ENCODE measurements at regions not wholly inside any gene's neighbourhood (a gene's known extent, or its start where the extent isn't known, plus 50 kb on each side); places are given as distances from the start of the nearest gene placed in this dataset.

- Histone ChIP-seq H3K9ac (no peak overlapping the region), H4K20me1 (ENCODE audit: insufficient read depth) (no peaks in the 10 kb centered on the region), H2AFZ (ENCODE audit: low read depth) (no peak overlapping the region), H3K79me2 (ENCODE audit: insufficient read depth) (no peaks in the 10 kb centered on the region), H3K9me2 (no peaks in the 10 kb centered on the region), H3K4me3 (ENCODE audit: low read depth in 2 of 2, low read length in 1 of 2) (no peak overlapping the region), H3K27me3 (ENCODE audit: insufficient read depth) (no peaks in the 10 kb centered on the region), H3K27ac (ENCODE audit: low read depth in 2 of 2, low read length in 1 of 2) (no peak overlapping the region), H3K4me1 (ENCODE audit: control insufficient read depth in 1 of 2, insufficient read depth in 2 of 2, low read depth in 1 of 2, low read length in 1 of 2) (peaks cover 0 to 7% of the 10 kb centered on the region in 2 experiments; a peak in 2 of 4 replicates), H3K4me2 (no peak overlapping the region), H3K36me3 (replicated peaks in 1 of 2; ENCODE audit: control insufficient read depth in 1 of 2, insufficient read depth in 2 of 2, low read length in 1 of 2) (no peaks in the 10 kb centered on the region), H3F3A (replicated peaks; ENCODE audit: insufficient read depth) (no peaks in the 10 kb centered on the region), H3K9me3 (no peaks in the 10 kb centered on the region; the same call in 1 of the 2 replicates)
- POLR2A ChIA-PET: no interaction called here
- no peak for DNase-seq
- 52% methylated on average over 3 of the region's 3 CpGs for WGBS (ENCODE audit: low lambda C conversion rate)
- CTCF ChIA-PET: interaction anchor here (1.2 kb wide), 1 partner anchor 142 kb away, joined by 3 read pairs; no protein-coding TSS in a partner anchor
- TF ChIP-seq JUND (IDR thresholded peaks at IDR 0.05) (no peak), RFX5 (IDR thresholded peaks at IDR 0.05; ENCODE audit: low read length) (no peak), NFIC (IDR thresholded peaks at IDR 0.05; ENCODE audit: borderline replicate concordance) (no peak), TEAD4 (IDR thresholded peaks at IDR 0.05; ENCODE audit: borderline replicate concordance, insufficient read depth) (no peak)
Observed at GRCh38 chr4:42713391-42713790, 56.5 kb upstream of the ATP8A1 start.

DNA sequence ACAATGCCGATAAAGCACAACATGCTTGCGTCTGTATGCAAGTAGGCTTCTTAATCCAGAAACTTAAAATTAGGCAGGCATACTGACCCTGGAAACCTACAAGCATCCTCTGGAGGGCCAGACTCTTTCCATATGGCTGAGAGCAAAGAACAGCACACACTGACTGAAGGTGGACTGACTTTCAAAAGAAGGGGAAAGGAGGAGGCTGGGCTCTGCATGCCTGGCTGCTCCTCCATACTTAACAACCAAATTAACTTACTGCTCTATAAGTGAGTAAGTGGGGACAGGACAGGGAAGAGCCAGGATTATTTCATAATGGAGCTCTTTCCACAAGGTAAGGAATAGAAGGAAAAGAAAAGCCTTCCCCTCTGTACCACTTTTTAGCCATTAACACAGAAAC lies 55.9 kb upstream of the ATP8A1 start:
- ChIA-PET CTCF (interaction anchor here (1.2 kb wide), 1 partner anchor 141 kb away, joined by 3 read pairs; no protein-coding TSS in a partner anchor), POLR2A (no interaction called here)
- no peak overlapping the region for H3K4me3 ChIP-seq (ENCODE audit: low read depth in 2 of 2, low read length in 1 of 2)
- no peak for DNase-seq
- H3K9me2 ChIP-seq: no peaks in the 10 kb centered on the region
- H4K20me1 ChIP-seq (ENCODE audit: insufficient read depth): no peaks in the 10 kb centered on the region
- no peaks in the 10 kb centered on the region; the same call in 1 of the 2 replicates for H3K9me3 ChIP-seq
- no peaks in the 10 kb centered on the region for H3K27me3 ChIP-seq (ENCODE audit: insufficient read depth)
- H2AFZ ChIP-seq (ENCODE audit: low read depth): no peak overlapping the region
- no peaks in the 10 kb centered on the region for H3F3A ChIP-seq (replicated peaks; ENCODE audit: insufficient read depth)
- no peak overlapping the region for H3K27ac ChIP-seq (ENCODE audit: low read depth in 2 of 2, low read length in 1 of 2)
- H3K4me1 ChIP-seq (ENCODE audit: control insufficient read depth in 1 of 2, insufficient read depth in 2 of 2, low read depth in 1 of 2, low read length in 1 of 2): peaks cover 0 to 7% of the 10 kb centered on the region in 2 experiments; a peak in 2 of 4 replicates
- no peak overlapping the region for H3K4me2 ChIP-seq
- 83% methylated on average over 2 of the region's 2 CpGs for WGBS (ENCODE audit: low lambda C conversion rate)
- no peaks in the 10 kb centered on the region for H3K79me2 ChIP-seq (ENCODE audit: insufficient read depth)
- H3K9ac ChIP-seq: no peak overlapping the region
- TF ChIP-seq RAD21 (IDR thresholded peaks at IDR 0.05; ENCODE audit: low read length) (no peak), FOXJ3 (CRISPR knock-in tag; IDR thresholded peaks at IDR 0.05) (no peak), SMC3 (IDR thresholded peaks at IDR 0.05; ENCODE audit: low read depth, low read length) (no peak), CHD2 (IDR thresholded peaks at IDR 0.05; ENCODE audit: low read length, partially characterized antibody) (no peak), USF2 (IDR thresholded peaks at IDR 0.05; ENCODE audit: borderline replicate concordance, low read depth, low read length) (no peak), SIN3A (IDR thresholded peaks at IDR 0.05; ENCODE audit: borderline replicate concordance, low read depth, low read length) (no peak), POLR2AphosphoS5 (IDR thresholded peaks at IDR 0.05; ENCODE audit: low read depth, low read length) (no peak), RCOR1 (IDR thresholded peaks at IDR 0.05; ENCODE audit: low read length) (no peak), FOSL2 (IDR thresholded peaks at IDR 0.05; ENCODE audit: borderline replicate concordance, low read depth) (no peak)
- TF ChIP-seq, protein P1, sequence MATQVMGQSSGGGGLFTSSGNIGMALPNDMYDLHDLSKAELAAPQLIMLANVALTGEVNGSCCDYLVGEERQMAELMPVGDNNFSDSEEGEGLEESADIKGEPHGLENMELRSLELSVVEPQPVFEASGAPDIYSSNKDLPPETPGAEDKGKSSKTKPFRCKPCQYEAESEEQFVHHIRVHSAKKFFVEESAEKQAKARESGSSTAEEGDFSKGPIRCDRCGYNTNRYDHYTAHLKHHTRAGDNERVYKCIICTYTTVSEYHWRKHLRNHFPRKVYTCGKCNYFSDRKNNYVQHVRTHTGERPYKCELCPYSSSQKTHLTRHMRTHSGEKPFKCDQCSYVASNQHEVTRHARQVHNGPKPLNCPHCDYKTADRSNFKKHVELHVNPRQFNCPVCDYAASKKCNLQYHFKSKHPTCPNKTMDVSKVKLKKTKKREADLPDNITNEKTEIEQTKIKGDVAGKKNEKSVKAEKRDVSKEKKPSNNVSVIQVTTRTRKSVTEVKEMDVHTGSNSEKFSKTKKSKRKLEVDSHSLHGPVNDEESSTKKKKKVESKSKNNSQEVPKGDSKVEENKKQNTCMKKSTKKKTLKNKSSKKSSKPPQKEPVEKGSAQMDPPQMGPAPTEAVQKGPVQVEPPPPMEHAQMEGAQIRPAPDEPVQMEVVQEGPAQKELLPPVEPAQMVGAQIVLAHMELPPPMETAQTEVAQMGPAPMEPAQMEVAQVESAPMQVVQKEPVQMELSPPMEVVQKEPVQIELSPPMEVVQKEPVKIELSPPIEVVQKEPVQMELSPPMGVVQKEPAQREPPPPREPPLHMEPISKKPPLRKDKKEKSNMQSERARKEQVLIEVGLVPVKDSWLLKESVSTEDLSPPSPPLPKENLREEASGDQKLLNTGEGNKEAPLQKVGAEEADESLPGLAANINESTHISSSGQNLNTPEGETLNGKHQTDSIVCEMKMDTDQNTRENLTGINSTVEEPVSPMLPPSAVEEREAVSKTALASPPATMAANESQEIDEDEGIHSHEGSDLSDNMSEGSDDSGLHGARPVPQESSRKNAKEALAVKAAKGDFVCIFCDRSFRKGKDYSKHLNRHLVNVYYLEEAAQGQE (IDR thresholded peaks at IDR 0.05; ENCODE audit: low read depth, low read length): no peak
- TF ChIP-seq, protein P2, sequence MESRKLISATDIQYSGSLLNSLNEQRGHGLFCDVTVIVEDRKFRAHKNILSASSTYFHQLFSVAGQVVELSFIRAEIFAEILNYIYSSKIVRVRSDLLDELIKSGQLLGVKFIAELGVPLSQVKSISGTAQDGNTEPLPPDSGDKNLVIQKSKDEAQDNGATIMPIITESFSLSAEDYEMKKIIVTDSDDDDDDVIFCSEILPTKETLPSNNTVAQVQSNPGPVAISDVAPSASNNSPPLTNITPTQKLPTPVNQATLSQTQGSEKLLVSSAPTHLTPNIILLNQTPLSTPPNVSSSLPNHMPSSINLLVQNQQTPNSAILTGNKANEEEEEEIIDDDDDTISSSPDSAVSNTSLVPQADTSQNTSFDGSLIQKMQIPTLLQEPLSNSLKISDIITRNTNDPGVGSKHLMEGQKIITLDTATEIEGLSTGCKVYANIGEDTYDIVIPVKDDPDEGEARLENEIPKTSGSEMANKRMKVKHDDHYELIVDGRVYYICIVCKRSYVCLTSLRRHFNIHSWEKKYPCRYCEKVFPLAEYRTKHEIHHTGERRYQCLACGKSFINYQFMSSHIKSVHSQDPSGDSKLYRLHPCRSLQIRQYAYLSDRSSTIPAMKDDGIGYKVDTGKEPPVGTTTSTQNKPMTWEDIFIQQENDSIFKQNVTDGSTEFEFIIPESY (IDR thresholded peaks at IDR 0.05; ENCODE audit: borderline replicate concordance, low read depth): no peak
- H3K36me3 ChIP-seq (replicated peaks in 1 of 2; ENCODE audit: control insufficient read depth in 1 of 2, insufficient read depth in 2 of 2, low read length in 1 of 2): no peaks in the 10 kb centered on the region
